ENCODE measurements at regions not wholly inside any gene's neighbourhood (a gene's known extent, or its start where the extent isn't known, plus 50 kb on each side); places are given as distances from the start of the nearest gene placed in this dataset.

DNA sequence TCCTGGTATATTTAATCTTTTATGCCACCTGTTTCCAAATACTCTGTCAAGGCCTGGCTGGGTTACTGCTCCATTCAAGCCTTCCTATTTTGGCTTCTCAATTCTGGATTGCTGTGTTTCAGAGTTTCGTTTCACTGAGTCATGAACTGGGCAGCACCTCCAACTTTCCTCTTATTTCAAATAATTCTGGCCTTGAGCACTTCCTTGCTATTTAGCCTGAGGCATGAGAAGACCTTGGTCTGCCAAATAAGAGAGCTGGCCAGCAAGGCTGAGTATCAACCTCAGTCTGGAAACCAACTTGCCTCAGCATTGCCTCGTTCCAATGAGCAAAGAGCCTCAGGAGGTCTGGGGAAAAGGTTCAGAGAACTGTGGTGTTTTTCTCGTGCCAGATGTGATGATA lies 66.6 kb downstream of the TNFAIP3 start:
- intact Hi-C loops (cut with micrococcal nuclease), result no loop called here
- Mint-ChIP-seq H3K9me3 (peaks cover 19% of the 10 kb centered on the region), H3K4me3 (no peak overlapping the region), H3K27ac (peak overlapping the region; percentile 49), H3K27me3 (no peaks in the 10 kb centered on the region), H3K36me3 (ENCODE audit: low read depth) (peaks cover 21% of the 10 kb centered on the region), H3K4me1 (ENCODE audit: low read depth) (peaks cover 45% of the 10 kb centered on the region)
- POLR2A ChIA-PET, result interaction anchor here (0.9 to 1.0 kb wide), 2 partner anchors 14 to 22 kb away, joined by 3 read pairs; no protein-coding TSS in a partner anchor
- DNase-seq (no peak), ATAC-seq (no peak)
- TF ChIP-seq, protein P1, sequence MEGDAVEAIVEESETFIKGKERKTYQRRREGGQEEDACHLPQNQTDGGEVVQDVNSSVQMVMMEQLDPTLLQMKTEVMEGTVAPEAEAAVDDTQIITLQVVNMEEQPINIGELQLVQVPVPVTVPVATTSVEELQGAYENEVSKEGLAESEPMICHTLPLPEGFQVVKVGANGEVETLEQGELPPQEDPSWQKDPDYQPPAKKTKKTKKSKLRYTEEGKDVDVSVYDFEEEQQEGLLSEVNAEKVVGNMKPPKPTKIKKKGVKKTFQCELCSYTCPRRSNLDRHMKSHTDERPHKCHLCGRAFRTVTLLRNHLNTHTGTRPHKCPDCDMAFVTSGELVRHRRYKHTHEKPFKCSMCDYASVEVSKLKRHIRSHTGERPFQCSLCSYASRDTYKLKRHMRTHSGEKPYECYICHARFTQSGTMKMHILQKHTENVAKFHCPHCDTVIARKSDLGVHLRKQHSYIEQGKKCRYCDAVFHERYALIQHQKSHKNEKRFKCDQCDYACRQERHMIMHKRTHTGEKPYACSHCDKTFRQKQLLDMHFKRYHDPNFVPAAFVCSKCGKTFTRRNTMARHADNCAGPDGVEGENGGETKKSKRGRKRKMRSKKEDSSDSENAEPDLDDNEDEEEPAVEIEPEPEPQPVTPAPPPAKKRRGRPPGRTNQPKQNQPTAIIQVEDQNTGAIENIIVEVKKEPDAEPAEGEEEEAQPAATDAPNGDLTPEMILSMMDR (IDR thresholded peaks at IDR 0.05), result no peak
- CTCF ChIA-PET, result interaction anchor here (0.5 to 5.2 kb wide), 9 partner anchors 9 to 226 kb away, joined by 3 to 30 read pairs (median 5); partner anchors contain the start of gene TNFAIP3

DNA sequence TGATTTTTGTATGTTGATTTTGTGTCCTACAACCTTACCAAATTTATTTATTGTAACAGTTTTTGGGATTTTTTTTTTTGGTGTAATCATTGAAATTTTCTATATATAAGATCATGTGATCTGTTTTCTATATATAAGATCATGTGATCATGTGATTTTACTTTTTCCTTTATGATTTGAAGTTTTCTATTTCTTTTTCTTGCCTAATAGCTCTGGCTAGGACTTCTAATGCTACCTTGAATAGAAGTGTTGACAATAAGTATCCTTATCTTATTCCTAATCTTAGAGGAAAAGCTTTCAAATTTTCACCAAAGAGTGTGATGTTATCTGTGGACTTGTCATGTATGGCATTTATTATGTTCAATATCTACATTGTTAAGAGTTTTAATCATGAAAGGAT lies 69.7 kb downstream of the TNFAIP3 start:
- ATAC-seq, result no peak

DNA sequence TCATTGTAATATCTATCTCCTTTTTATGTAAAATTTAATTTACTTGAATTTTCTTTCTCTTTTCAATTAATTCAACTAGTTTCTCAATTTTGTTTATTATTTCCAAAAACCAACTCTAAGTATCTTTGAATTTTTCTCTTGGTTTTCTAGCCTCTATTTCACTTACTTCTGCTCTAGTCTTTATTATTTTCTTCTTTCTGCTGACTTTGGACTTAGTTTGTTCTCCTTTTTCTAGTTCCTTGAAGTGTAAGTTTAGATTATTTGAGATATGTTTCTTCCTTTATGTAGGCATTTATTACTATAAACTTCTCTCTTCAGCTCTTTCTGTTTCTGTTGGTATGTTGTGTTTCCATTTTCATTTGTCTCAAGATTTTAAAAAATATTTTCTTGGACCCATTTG lies 70.8 kb downstream of the TNFAIP3 start:
- CTCF ChIA-PET, result interaction anchor here (1.1 to 5.2 kb wide), 6 partner anchors 7 to 70 kb away, joined by 3 to 31 read pairs (median 16); partner anchors contain the start of gene TNFAIP3
- Mint-ChIP-seq H3K27ac (peak overlapping the region; percentile 58), H3K36me3 (ENCODE audit: low read depth) (peaks cover 26% of the 10 kb centered on the region), H3K27me3 (no peaks in the 10 kb centered on the region), H3K4me1 (ENCODE audit: low read depth) (peaks cover 51% of the 10 kb centered on the region), H3K4me3 (no peak overlapping the region), H3K9me3 (peaks cover 24% of the 10 kb centered on the region)
- ATAC-seq (no peak), DNase-seq (no peak)
- intact Hi-C loops (cut with micrococcal nuclease), result no loop called here
- POLR2A ChIA-PET, result interaction anchor here (2.4 kb wide), 1 partner anchor 55 kb away, joined by 5 read pairs; no protein-coding TSS in a partner anchor
- TF ChIP-seq, protein P1 (IDR thresholded peaks at IDR 0.05), result no peak

More for the DNA sequence above, 69.7 kb downstream of the TNFAIP3 start:
- Mint-ChIP-seq H3K4me1 (ENCODE audit: low read depth) (peaks cover 51% of the 10 kb centered on the region), H3K9me3 (peaks cover 24% of the 10 kb centered on the region), H3K36me3 (ENCODE audit: low read depth) (peaks cover 26% of the 10 kb centered on the region), H3K27ac (no peak overlapping the region), H3K4me3 (no peak overlapping the region), H3K27me3 (no peaks in the 10 kb centered on the region)
- no peak for DNase-seq
- TF ChIP-seq, protein P1 (IDR thresholded peaks at IDR 0.05), result no peak
- intact Hi-C loops (cut with micrococcal nuclease), result no loop called here
- CTCF ChIA-PET, result interaction anchor here (1.1 to 5.2 kb wide), 3 partner anchors 8 to 69 kb away, joined by 3 to 25 read pairs (median 5); partner anchors contain the start of gene TNFAIP3
- POLR2A ChIA-PET, result interaction anchor here (1.8 kb wide), 1 partner anchor 69 kb away, joined by 4 read pairs; the partner anchor contains the start of gene TNFAIP3

DNA sequence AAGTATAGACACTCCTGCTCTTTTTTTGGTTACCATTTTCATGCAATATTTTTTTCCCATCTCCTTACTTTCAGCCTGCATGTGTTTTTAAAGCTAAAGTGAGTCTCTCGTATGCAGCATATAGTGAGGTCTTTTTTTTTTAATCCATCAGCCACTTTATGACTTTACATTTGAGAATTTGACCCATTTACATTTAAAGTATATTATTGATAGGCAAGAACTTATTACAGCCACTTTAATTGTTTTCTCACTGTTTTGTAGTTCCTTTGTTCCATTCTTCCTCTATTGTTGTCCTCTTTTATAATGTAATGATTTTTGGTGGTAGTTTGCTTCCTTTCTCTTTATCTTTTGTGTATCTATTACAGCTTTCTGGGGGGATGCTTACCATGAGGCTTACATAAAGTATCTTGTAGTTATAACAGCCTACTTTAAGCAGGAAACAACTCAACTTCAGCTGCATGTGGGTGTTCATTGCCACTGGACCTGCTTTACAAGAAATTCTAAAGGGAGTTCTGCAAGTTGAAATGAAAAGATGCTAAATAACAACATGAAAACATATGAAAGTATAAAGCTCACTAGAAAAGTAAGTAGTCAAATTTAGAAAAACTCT lies 71.8 kb downstream of the TNFAIP3 start:
- H3K4me3 Mint-ChIP-seq, result peak overlapping the region; percentile 39
- peaks cover 24% of the 10 kb centered on the region for H3K9me3 Mint-ChIP-seq
- TF ChIP-seq, protein P1 (IDR thresholded peaks at IDR 0.05), result no peak
- peaks cover 44% of the 10 kb centered on the region for H3K4me1 Mint-ChIP-seq (ENCODE audit: low read depth)
- DNase-seq (no peak), ATAC-seq (no peak)
- H3K27me3 Mint-ChIP-seq, result no peaks in the 10 kb centered on the region
- H3K27ac Mint-ChIP-seq, result peak overlapping the region; percentile 92
- peaks cover 26% of the 10 kb centered on the region for H3K36me3 Mint-ChIP-seq (ENCODE audit: low read depth)
- CTCF ChIA-PET, result interaction anchor here (0.7 to 15.1 kb wide), 33 partner anchors 10 to 240 kb away, joined by 3 to 360 read pairs (median 5); partner anchors contain the start of gene TNFAIP3
- POLR2A ChIA-PET, result interaction anchor here (0.7 to 2.8 kb wide), 10 partner anchors 12 to 73 kb away, joined by 3 to 17 read pairs (median 6); partner anchors contain the start of gene TNFAIP3
- intact Hi-C loops (cut with micrococcal nuclease), result no loop called here

DNA sequence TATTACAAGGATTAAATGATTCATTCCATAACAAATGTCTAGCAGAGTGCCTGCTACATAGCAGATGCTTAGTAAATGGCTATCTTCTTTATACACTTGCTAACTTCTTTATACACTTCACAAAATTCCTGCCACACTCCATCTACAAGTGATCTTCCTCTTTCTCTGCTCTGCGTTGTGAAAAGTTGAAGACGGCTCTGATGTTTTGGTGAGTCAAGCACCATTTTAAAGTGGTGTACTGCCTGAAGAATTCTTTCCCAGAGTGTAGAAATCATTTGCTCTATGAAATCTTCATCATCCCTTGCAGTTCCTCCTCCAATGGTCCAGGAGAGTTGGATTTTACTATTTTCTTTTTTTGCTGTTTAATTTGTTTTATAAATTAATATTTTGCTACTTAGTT lies 74.9 kb downstream of the TNFAIP3 start:
- DNase-seq (no peak), ATAC-seq (no peak)
- intact Hi-C loops (cut with micrococcal nuclease), result loop anchor here (2.0 to 10.0 kb wide), 5 partner anchors 33 to 235 kb away; no protein-coding TSS in a partner anchor
- Mint-ChIP-seq H3K4me3 (no peak overlapping the region), H3K36me3 (ENCODE audit: low read depth) (peaks cover 15% of the 10 kb centered on the region), H3K27me3 (no peaks in the 10 kb centered on the region), H3K9me3 (peaks cover 13% of the 10 kb centered on the region), H3K27ac (no peak overlapping the region), H3K4me1 (ENCODE audit: low read depth) (peaks cover 57% of the 10 kb centered on the region)
- TF ChIP-seq, protein P1 (IDR thresholded peaks at IDR 0.05), result no peak
- CTCF ChIA-PET, result interaction anchor here (2.2 to 15.1 kb wide), 3 partner anchors 16 to 72 kb away, joined by 5 to 360 read pairs (median 59); partner anchors contain the start of gene TNFAIP3
- POLR2A ChIA-PET, result no interaction called here
